RWPE1 (cell line): ENCODE measurements at regions not wholly inside any gene's neighbourhood (a gene's known extent, or its start where the extent isn't known, plus 50 kb on each side); places are given as distances from the start of the nearest gene placed in this dataset.

Source experiments
- CTCF ChIA-PET: fragments of 350-600 bp; sonication (Branson Sonifier 250); formaldehyde crosslinking; extraction: SDS; loops from one replicate; lab custom pipeline; 2021; lab: Yijun Ruan, JAX
- POLR2A ChIA-PET: fragments of 400-600 bp; formaldehyde crosslinking; extraction: SDS; loops from one replicate; lab custom pipeline; 2020; ENCODE audit warnings: antibody characterized with exemption; ENCODE audit not compliant: low non-redundant PET; lab: Yijun Ruan, JAX
- DNase-seq: peaks from one replicate; pipeline ENCODE4 v3.0.0; 2012; ENCODE audit warnings: low spot score
- H3K27ac ChIP-seq: fragments of 450-650 bp; 2 replicates; pipeline ENCODE4 v1.5.1; 2017
- CTCF ChIP-seq: fragments of 450-650 bp; conservative IDR thresholded peaks from 2 replicates; pipeline ENCODE4 v1.5.1; 2017; ENCODE audit warnings: low read depth, mild to moderate bottlenecking

GRCh38 chr5:108639366-108639765 lies 108.3 kb upstream of the FER start:
- CTCF ChIA-PET: interaction anchor here (0.9 kb wide), 1 partner anchor 119 kb away, joined by 4 read pairs; no protein-coding TSS in a partner anchor
- DNase-seq: no peak
- TF ChIP-seq CTCF: no peak
- POLR2A ChIA-PET: no interaction called here
- H3K27ac ChIP-seq: no peak overlapping the region

GRCh38 chr5:108638021-108638420 lies 109.7 kb upstream of the FER start:
- ChIA-PET POLR2A (no interaction called here), CTCF (interaction anchor here (0.6 to 1.2 kb wide), 2 partner anchors 43 to 1189 kb away, joined by 4 read pairs; no protein-coding TSS in a partner anchor)
- TF ChIP-seq CTCF: no peak
- H3K27ac ChIP-seq: no peak overlapping the region
- no peak for DNase-seq

GRCh38 chr5:108637134-108637533 lies 110.6 kb upstream of the FER start:
- CTCF ChIA-PET: no interaction called here
- POLR2A ChIA-PET: no interaction called here
- peak; percentile 38 for DNase-seq
- no peak overlapping the region for H3K27ac ChIP-seq
- TF ChIP-seq CTCF: no peak

- H3K27ac ChIP-seq: no peak overlapping the region
- no peak for DNase-seq
- TF ChIP-seq CTCF: no peak
- ChIA-PET POLR2A (no interaction called here), CTCF (no interaction called here)
Observed at GRCh38 chr5:108636135-108636853, 111.4 kb upstream of the FER start.

DNA sequence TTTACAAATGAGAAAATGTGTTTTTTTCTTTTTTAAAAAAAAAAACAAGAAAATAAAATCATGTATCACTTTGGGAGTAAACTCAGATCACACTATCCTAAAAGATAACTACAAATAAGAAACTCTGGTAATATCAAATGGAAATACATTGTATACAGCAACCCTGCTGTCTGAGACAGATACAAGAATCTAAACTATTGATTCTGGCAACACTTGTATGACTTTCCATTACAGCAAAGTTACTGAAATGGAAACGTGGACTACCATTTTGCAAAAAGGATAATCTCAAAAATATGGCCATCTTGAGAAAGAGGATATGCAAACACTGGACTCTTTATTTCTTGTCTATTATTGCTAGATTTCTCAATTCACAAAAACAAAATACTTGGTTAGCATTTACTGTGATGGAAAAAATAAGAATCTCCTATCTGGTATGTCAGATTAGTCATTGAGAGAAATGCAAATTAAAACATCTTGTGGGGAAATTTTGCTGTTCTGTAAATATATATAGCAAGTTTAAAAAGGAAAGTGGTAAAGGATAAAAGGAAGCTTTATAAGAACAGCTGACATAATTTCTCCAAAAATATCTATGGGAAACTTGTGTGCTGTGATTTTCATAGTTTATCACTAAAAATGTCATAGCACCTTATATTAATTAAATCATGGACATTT lies 112.9 kb upstream of the FER start:
- H3K27ac ChIP-seq: no peak overlapping the region
- no peak for TF ChIP-seq CTCF
- CTCF ChIA-PET: no interaction called here

GRCh38 chr5:108634010-108634616 lies 113.6 kb upstream of the FER start:
- ChIA-PET POLR2A (no interaction called here), CTCF (interaction anchor here (0.5 to 2.2 kb wide), 3 partner anchors 8 to 64 kb away, joined by 3 to 8 read pairs (median 7); no protein-coding TSS in a partner anchor)
- DNase-seq: no peak
- no peak overlapping the region for H3K27ac ChIP-seq
- TF ChIP-seq CTCF: no peak

More for the DNA sequence above, 112.9 kb upstream of the FER start:
- POLR2A ChIA-PET: no interaction called here
- no peak for DNase-seq
